T-helper 2 cell treated with Interferon-gamma antibody and Interleukin-4, amounts not matched to agents 5 μg/mL and 100 μg/mL, for 36 hours (primary cell): ENCODE measurements at regions not wholly inside any gene's neighbourhood (a gene's known extent, or its start where the extent isn't known, plus 50 kb on each side); places are given as distances from the start of the nearest gene placed in this dataset.

Experiments
- DNase-seq: peaks from one replicate; pipeline ENCODE4 v3.0.0; 2021; ENCODE audit warnings: low spot score
- H3K27ac Mint-ChIP-seq: one replicate; pipeline ENCODE4 v1.8.0; 2021; ENCODE audit warnings: mild to moderate bottlenecking, mixed read lengths
- H3K27me3 Mint-ChIP-seq: one replicate; pipeline ENCODE4 v1.8.0; 2021; ENCODE audit warnings: low read depth, mixed read lengths
- H3K36me3 Mint-ChIP-seq: one replicate; pipeline ENCODE4 v1.8.0; 2021; ENCODE audit warnings: low read depth, mixed read lengths
- H3K4me1 Mint-ChIP-seq: one replicate; pipeline ENCODE4 v1.8.0; 2021; ENCODE audit warnings: low read depth, mixed read lengths
- H3K4me3 Mint-ChIP-seq: one replicate; pipeline ENCODE4 v1.8.0; 2022; ENCODE audit warnings: mild to moderate bottlenecking, moderate library complexity, mixed read lengths
- H3K9me3 Mint-ChIP-seq: one replicate; pipeline ENCODE4 v1.8.0; 2021; ENCODE audit warnings: mixed read lengths

DNA sequence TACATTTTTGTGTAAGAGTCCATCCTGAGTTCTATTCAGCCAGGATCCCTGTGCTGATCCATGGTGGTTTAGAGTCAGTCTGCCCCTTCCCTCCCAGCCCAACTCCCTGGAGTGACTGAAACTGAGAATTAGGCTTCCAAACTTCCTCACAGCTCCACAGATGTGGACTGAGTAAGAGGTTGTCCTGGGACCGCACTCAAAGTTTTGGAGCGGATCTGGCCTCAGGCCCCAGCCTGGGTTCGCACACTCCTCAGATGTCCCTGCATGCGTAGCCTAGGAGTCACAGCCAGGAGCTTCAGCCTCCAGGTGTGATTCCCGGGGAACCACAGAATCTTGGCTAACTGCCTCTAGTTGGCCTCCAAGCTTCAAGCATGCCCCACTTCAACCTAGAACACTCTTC is 218.1 kb downstream of the C7orf25 start:
- H3K27me3 Mint-ChIP-seq = no peaks in the 10 kb centered on the region
- no peaks in the 10 kb centered on the region for H3K36me3 Mint-ChIP-seq
- H3K9me3 Mint-ChIP-seq = no peaks in the 10 kb centered on the region
- H3K4me1 Mint-ChIP-seq = no peaks in the 10 kb centered on the region
- H3K27ac Mint-ChIP-seq = no peak overlapping the region
- H3K4me3 Mint-ChIP-seq = no peak overlapping the region
- DNase-seq = no peak

DNA sequence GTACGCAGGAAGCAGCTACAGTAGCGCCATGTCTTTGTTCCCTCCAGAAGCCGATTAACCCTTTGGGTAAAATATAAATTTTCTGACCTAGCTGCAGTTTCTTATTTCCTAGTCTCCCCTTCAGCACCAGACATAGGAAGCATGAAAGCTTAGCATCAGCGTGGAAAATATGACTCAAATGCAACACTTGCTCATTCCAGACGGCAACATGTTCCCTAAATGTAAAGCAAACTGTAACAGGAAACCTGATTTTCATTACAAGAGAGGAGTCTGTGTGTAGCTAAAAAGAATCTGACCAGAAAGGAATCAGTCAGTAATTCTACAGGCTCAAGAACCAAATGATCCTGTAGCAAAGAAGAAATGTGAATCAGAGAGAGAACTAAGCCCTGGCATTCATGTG is 219.2 kb downstream of the C7orf25 start:
- Mint-ChIP-seq H3K27me3 (no peaks in the 10 kb centered on the region), H3K4me3 (no peak overlapping the region), H3K4me1 (no peaks in the 10 kb centered on the region), H3K9me3 (no peaks in the 10 kb centered on the region), H3K36me3 (no peaks in the 10 kb centered on the region), H3K27ac (no peak overlapping the region)
- DNase-seq = no peak

DNA sequence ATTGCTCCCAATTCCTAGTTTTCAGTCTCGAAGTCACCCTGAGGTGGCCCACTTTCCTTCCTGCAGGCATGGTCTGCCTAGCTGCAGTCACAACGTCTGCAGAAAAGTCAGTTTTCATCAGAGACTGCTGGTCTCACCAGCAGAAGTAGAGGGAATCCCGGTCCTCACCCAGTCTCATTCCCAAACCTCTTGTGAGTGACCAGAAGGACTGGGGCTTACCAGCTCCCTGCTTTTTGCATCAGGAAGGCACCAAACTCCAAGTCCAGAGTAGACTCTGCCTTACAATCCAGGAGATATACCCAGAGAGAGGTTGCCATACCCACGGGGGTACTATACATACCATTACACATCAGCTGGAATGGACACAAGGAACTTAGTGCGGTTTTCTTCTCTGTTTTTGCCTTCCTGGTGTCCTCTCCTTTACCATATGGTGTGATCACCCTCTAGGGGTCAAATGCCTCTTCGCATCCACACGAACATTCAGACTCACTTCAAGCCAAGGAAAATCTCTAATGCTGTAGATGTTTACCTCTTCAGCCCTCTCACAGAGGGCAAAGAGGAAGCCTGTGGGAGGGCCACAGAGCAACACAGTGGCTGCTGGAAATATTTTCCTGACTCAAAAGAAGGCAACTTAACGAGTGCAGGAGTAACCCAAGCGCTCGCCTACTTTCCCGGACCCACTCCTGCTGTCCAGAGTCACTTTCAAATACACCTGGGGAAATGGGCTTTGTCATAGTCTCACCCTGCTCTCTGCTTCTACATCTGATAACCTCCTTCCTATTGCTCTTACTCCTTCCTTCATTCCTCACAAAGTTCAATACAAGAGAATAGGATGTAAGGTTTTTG is 220.9 kb downstream of the C7orf25 start:
- Mint-ChIP-seq H3K4me3 (no peak overlapping the region), H3K9me3 (no peaks in the 10 kb centered on the region), H3K27me3 (no peaks in the 10 kb centered on the region), H3K4me1 (no peaks in the 10 kb centered on the region), H3K36me3 (no peaks in the 10 kb centered on the region), H3K27ac (no peak overlapping the region)
- DNase-seq = no peak

DNA sequence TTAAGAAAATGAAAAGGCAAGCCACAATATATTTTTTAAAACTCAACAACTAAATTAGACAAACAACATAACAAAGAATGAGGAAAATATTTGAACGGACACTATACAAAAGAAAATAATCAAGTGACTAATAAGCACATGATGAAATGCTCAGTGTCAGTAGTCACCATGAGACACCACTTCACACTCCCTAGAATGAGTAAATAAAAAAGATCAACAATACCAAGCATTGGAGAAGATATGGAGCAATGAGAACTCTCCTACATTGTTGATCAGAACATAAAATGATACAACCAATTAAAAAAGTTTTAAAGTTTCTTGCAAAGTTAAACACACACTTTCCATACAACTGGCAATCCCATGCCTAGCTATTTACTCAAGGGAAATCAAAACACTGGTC is 222.2 kb downstream of the C7orf25 start:
- Mint-ChIP-seq H3K4me3 (no peak overlapping the region), H3K27me3 (no peaks in the 10 kb centered on the region), H3K36me3 (no peaks in the 10 kb centered on the region), H3K27ac (no peak overlapping the region), H3K9me3 (no peaks in the 10 kb centered on the region), H3K4me1 (no peaks in the 10 kb centered on the region)
- no peak for DNase-seq

DNA sequence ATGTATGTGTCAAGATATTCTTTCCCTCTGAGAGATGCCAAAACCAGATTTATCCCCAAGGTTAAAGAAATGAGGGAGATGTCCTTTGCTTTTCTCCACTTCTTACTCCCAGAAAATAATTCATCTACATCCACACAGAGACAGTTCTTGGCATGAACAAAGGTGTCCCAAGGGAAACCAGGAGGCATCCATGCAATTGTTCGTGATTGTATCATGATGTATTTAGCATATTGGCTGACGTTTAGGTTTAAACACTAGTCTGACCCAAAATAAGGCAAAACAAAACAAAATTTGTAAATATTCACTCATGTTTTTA is 223.9 kb downstream of the C7orf25 start:
- no peak overlapping the region for H3K4me3 Mint-ChIP-seq
- no peaks in the 10 kb centered on the region for H3K4me1 Mint-ChIP-seq
- H3K9me3 Mint-ChIP-seq = no peaks in the 10 kb centered on the region
- H3K27ac Mint-ChIP-seq = no peak overlapping the region
- DNase-seq = no peak
- H3K36me3 Mint-ChIP-seq = no peaks in the 10 kb centered on the region
- H3K27me3 Mint-ChIP-seq = no peaks in the 10 kb centered on the region

DNA sequence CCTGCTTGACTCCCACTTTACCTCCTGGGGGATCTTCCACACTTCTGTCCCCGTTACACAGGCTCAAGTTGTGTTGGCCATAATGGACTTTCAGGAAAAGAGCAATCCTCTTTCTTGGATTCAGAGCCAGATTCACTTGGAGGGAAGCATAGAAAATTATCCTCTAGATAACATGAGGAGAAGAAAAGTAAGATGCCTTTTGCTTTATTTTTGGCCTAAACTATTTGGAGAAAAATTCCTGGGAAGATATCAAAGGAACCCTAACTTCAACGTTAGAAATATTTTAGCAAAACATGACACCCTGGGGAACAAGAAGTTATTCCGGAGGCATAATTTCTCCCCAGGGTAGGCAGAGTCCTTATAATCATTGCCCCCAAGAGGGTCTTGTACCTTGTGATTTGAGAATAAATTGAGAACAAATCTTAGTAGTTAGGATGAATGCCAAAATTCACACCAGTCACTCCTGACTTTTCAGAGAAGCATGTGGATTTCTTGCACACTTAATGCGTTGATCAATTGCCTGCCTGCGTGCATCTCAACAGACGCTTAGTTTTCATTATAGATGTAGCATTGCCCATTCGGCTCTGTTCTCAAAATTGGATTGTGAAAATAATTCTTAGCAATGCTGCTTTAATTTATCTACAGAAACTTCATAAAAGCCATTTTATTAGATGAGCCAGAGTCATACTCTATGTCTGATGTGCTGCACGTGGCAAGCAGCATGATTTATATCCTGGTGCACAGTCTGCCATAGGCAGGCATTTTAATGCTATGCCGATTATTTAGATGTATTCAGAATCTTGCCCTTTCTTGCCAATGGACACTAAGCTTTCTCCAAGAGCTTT is 224.4 kb downstream of the C7orf25 start:
- Mint-ChIP-seq H3K27ac (no peak overlapping the region), H3K9me3 (no peaks in the 10 kb centered on the region), H3K4me1 (no peaks in the 10 kb centered on the region), H3K4me3 (no peak overlapping the region), H3K36me3 (no peaks in the 10 kb centered on the region), H3K27me3 (no peaks in the 10 kb centered on the region)
- no peak for DNase-seq

DNA sequence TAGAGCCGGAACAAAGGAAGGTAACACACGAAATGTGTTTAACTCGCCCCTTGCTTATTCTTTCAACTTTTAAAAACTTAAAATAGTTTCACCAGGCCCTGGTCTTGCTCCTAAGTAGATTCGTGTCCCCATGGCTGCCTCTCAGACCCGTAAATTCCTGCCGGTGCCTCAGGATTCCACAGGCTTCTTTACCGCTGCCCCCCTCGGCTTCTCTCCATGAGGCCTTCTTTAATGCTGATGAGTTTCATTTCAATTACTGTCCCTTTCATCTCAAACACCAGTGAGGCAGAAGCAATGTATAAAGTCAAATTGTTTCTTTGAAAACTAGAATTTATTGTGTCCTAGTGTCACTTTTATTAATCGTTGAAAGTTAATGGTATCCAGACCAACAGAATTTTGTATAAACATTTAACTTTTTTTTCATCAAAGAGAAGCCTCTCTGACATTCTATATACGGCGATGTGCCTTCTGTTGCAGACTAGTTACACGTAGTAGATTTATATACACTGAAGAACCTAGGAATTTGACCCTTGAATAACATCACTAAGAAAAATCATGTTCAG is 225.2 kb downstream of the C7orf25 start:
- Mint-ChIP-seq H3K4me3 (no peak overlapping the region), H3K4me1 (no peaks in the 10 kb centered on the region)

DNA sequence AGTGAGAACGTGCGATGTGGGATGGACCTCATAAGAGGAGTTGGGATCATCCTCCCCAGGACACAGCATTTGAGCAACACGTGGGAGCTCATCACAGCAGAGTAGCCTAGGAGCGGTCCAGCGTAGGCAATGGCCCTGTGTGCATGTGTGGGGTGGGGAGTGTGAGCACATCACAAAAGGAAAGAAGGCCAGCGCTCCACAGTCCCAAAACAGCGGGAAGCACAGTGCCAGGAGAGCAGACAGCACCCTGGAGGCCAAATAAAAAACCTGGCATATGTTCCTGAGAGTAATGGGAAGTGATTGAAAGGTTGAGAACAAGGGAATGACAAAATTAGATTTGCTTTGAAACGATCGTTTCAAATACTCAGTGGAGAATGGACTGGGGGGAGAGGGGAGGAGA is 226.0 kb downstream of the C7orf25 start:
- no peaks in the 10 kb centered on the region for H3K36me3 Mint-ChIP-seq
- no peaks in the 10 kb centered on the region for H3K9me3 Mint-ChIP-seq
- no peak overlapping the region for H3K27ac Mint-ChIP-seq

More for the DNA sequence above, 225.2 kb downstream of the C7orf25 start:
- no peaks in the 10 kb centered on the region for H3K9me3 Mint-ChIP-seq
- H3K27ac Mint-ChIP-seq = no peak overlapping the region
- no peaks in the 10 kb centered on the region for H3K36me3 Mint-ChIP-seq
- no peaks in the 10 kb centered on the region for H3K27me3 Mint-ChIP-seq
- DNase-seq = no peak

DNA sequence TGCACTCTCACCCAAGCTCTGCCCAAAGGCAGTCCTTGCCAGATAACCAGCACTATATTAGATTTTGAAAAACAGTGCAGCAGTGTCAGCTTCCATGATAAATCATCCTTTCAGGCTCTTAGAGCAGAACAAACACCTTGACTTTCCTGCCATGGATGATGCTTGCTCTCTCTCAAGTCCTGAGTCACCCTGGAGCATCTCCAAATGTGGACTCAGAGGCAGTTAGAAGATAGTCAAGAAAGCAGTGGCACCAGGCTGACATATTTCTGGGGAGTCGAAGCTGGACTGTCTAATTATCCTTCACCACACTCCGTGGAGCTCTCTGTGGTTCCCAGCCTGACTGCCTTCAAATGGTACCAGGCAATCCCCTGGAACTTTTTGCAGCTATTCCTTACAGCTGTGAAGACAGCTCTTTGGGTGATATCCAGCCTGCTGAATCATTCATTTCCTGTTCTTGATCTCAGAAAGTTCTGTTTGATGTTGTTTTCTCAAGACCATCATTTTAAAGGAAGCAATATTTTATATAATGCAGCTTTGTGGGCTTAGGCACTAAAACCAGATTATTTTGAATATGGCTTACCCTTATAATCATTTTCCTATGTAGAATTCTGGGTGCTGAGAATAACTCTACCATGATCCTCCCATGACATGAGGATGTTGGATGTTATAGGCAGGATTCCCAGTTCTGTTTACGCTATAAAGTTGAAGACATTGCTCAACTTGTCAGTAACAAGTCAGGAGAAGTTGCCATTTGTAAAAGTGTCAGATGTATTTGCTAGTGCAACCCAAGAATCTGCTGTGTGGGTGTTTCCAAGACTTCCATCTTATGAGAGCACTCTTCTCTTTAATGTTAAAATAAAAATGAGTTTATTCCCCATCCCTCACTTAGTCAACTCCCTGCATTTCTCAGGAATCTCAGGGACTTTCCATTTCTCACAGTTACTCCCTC is 233.8 kb downstream of the C7orf25 start:
- Mint-ChIP-seq H3K27ac (no peak overlapping the region), H3K9me3 (no peaks in the 10 kb centered on the region), H3K27me3 (no peaks in the 10 kb centered on the region), H3K36me3 (no peaks in the 10 kb centered on the region), H3K4me1 (no peaks in the 10 kb centered on the region), H3K4me3 (no peak overlapping the region)
- no peak for DNase-seq

More for the DNA sequence above, 226.0 kb downstream of the C7orf25 start:
- no peak for DNase-seq
- Mint-ChIP-seq H3K27me3 (no peaks in the 10 kb centered on the region), H3K4me3 (no peak overlapping the region), H3K4me1 (no peaks in the 10 kb centered on the region)

DNA sequence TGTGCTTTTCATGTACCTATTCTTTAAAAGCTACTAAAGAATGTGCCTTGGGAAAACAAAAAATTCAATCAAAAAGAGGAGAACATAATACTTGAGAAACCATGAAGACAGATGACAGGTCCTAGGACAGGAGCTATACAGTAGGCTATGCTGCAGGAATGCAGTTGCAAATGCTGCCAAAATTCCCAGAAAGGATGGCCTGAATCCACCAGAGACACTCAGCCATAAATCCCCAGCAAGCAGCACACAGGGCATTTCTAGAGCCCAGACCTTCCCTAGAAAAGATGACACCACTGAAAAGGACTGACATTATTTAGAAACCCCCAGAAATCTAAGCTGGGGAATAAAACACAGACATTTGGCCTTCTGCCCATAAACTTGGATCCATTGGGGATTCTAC is 237.3 kb downstream of the C7orf25 start:
- H3K36me3 Mint-ChIP-seq = no peaks in the 10 kb centered on the region
- H3K4me1 Mint-ChIP-seq = no peaks in the 10 kb centered on the region
- no peak for DNase-seq
- no peaks in the 10 kb centered on the region for H3K27me3 Mint-ChIP-seq
- no peak overlapping the region for H3K4me3 Mint-ChIP-seq
- H3K9me3 Mint-ChIP-seq = no peaks in the 10 kb centered on the region
- H3K27ac Mint-ChIP-seq = no peak overlapping the region

DNA sequence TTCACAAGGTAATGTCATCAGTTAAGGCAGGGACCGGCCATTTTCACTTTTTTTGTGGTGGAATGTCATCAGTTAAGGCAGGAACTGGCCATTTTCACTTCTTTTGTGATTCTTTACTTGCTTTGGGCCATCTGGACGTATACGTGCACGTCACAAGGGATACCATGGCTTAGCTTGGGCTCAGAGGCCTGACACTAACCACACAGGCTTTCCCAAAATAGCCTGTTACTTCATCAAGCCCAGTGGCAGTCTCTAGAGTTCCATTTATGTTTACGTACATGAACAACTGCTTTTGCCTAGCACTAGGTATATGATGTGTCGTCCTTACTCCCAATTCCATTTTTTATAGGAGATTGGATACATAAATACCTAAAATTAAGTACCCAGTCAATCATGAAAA is 237.9 kb downstream of the C7orf25 start:
- no peaks in the 10 kb centered on the region for H3K36me3 Mint-ChIP-seq
- no peaks in the 10 kb centered on the region for H3K9me3 Mint-ChIP-seq
- DNase-seq = no peak

DNA sequence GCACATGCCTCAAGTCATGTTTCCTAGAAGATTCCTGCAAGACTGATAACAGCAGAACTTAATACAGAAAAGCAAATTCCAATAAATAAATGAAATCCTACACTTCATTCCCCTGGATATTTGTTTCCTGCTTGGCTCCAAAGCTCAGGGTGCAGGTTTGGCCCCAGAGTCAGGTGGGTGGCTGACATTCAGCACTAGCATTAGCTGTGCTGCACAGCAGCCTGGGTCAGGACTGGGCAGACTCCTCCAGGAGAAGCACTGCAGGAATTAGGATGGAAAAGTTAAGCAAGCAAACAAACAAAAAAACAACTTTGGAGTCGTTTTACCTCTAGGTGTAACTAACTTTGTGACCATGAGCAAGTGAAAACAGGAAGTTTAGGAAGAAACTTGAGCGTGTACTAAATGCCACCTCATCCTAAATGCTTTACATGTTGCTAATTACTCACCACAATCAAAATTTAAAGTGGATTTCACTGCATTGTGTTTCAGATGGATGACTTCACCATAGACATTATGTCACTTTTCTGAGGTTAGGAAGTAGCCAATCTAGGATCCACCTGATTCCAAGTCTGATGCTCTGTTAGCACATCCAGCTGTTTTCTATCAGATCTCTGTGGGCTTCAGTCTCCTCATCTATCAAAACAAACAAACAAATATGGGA is 239.4 kb downstream of the C7orf25 start:
- Mint-ChIP-seq H3K27ac (no peak overlapping the region), H3K4me3 (no peak overlapping the region), H3K27me3 (no peaks in the 10 kb centered on the region), H3K36me3 (no peaks in the 10 kb centered on the region), H3K9me3 (peaks cover 3% of the 10 kb centered on the region), H3K4me1 (no peaks in the 10 kb centered on the region)
- no peak for DNase-seq

More for the DNA sequence above, 237.9 kb downstream of the C7orf25 start:
- no peaks in the 10 kb centered on the region for H3K4me1 Mint-ChIP-seq
- H3K27me3 Mint-ChIP-seq = no peaks in the 10 kb centered on the region
- no peak overlapping the region for H3K4me3 Mint-ChIP-seq
- H3K27ac Mint-ChIP-seq = no peak overlapping the region

DNA sequence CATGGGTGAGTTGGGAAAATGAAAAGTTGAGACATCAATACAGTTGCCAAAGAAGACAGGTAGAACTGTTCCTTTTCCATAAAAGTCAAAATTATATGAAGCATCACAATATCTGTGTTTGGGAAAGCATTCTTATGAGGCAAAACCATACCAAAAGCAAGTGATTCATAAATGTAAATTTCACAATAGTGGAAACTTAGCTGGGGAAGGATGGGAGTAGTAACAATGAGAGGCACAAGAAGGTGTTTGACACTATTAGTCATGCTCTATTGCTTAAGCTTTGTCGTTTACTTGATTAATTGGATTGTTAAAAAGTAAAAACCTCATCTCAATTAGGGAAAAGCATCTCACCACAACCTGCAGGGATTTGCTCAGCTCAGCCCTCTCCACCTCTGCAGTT is 240.2 kb downstream of the C7orf25 start:
- peaks cover 12% of the 10 kb centered on the region for H3K9me3 Mint-ChIP-seq
- no peaks in the 10 kb centered on the region for H3K4me1 Mint-ChIP-seq
- no peaks in the 10 kb centered on the region for H3K27me3 Mint-ChIP-seq
- no peaks in the 10 kb centered on the region for H3K36me3 Mint-ChIP-seq
- no peak overlapping the region for H3K4me3 Mint-ChIP-seq
- no peak overlapping the region for H3K27ac Mint-ChIP-seq
- no peak for DNase-seq
